Trophoblast cell (in vitro differentiated cells and primary cell): ENCODE measurements at regions not wholly inside any gene's neighbourhood (a gene's known extent, or its start where the extent isn't known, plus 50 kb on each side); places are given as distances from the start of the nearest gene placed in this dataset.

ENCODE experiments used
- DNase-seq, 2 donors: peaks; one replicate each; pipeline ENCODE4 v3.0.0-alpha.2; 2016
- H2AFZ ChIP-seq: 2 replicates; pipeline ENCODE4 v1.6.1; 2013; ENCODE audit warnings: low read length, moderate library complexity, mild to moderate bottlenecking; ENCODE audit not compliant: insufficient read depth, poor library complexity
- H2AK5ac ChIP-seq: 2 replicates; pipeline ENCODE4 v1.6.1; 2013; ENCODE audit warnings: mild to moderate bottlenecking, low read length
- H2BK120ac ChIP-seq: 2 replicates; pipeline ENCODE4 v1.6.1; 2013; ENCODE audit warnings: low read length, mild to moderate bottlenecking, moderate library complexity; ENCODE audit not compliant: insufficient read depth, poor library complexity
- H2BK12ac ChIP-seq: 2 replicates; pipeline ENCODE4 v1.6.1; 2013; ENCODE audit warnings: mild to moderate bottlenecking, low read length, moderate library complexity
- H2BK5ac ChIP-seq: 2 replicates; pipeline ENCODE4 v1.6.1; 2013; ENCODE audit warnings: low read length, low read depth, moderate library complexity, mild to moderate bottlenecking; ENCODE audit not compliant: poor library complexity
- H3K14ac ChIP-seq: 2 replicates; pipeline ENCODE4 v1.6.1; 2013; ENCODE audit warnings: mild to moderate bottlenecking, low read length
- H3K18ac ChIP-seq: 2 replicates; pipeline ENCODE4 v1.6.1; 2013; ENCODE audit warnings: mild to moderate bottlenecking, low read length
- H3K23ac ChIP-seq: 2 replicates; pipeline ENCODE4 v1.6.1; 2013; ENCODE audit warnings: low read length
- H3K27ac ChIP-seq: 2 replicates; pipeline ENCODE4 v1.5.1; 2013; ENCODE audit warnings: low read depth, mild to moderate bottlenecking, inconsistent platforms, low read length, moderate library complexity
- H3K27me3 ChIP-seq: 2 replicates; pipeline ENCODE4 v1.6.1; 2013; ENCODE audit warnings: inconsistent platforms, mild to moderate bottlenecking, low read length, moderate library complexity; ENCODE audit not compliant: insufficient read depth
- H3K36me3 ChIP-seq, 2 experiments: 1 replicate in 1 of 2; 2 replicates in 1 of 2; pipeline ENCODE4 v1.6.1; 2013; ENCODE audit warnings: low read length in 2 of 2, mild to moderate bottlenecking in 2 of 2, moderate library complexity in 1 of 2; ENCODE audit not compliant: insufficient read depth in 2 of 2, control insufficient read depth in 1 of 2
- H3K4ac ChIP-seq: 2 replicates; pipeline ENCODE4 v1.6.1; 2013; ENCODE audit warnings: low read depth, mild to moderate bottlenecking, low read length, moderate library complexity
- H3K4me1 ChIP-seq, 2 experiments: 1 replicate in 1 of 2; 2 replicates in 1 of 2; pipeline ENCODE4 v1.6.1; 2013; ENCODE audit warnings: low read length in 2 of 2, mild to moderate bottlenecking in 2 of 2, moderate library complexity in 1 of 2; ENCODE audit not compliant: insufficient read depth in 2 of 2, control insufficient read depth in 1 of 2
- H3K4me2 ChIP-seq: 2 replicates; pipeline ENCODE4 v1.6.1; 2013; ENCODE audit warnings: inconsistent platforms, mild to moderate bottlenecking, low read length, moderate library complexity
- H3K4me3 ChIP-seq: 2 replicates; pipeline ENCODE4 v1.5.1; 2013; ENCODE audit warnings: mild to moderate bottlenecking, low read depth, low read length, inconsistent platforms
- H3K79me1 ChIP-seq: one replicate; pipeline ENCODE4 v1.6.1; 2013; ENCODE audit warnings: low read length
- H3K79me2 ChIP-seq: 2 replicates; pipeline ENCODE4 v1.6.1; 2013; ENCODE audit warnings: low read length, mild to moderate bottlenecking; ENCODE audit not compliant: control insufficient read depth, insufficient read depth, poor library complexity
- H3K9ac ChIP-seq: 2 replicates; pipeline ENCODE4 v1.6.1; 2013; ENCODE audit warnings: mild to moderate bottlenecking, low read length
- H3K9me3 ChIP-seq: 2 replicates; pipeline ENCODE4 v1.6.1; 2013; ENCODE audit warnings: low read depth, mild to moderate bottlenecking, control low read depth, inconsistent platforms, low read length; ENCODE audit not compliant: insufficient read depth
- H4K12ac ChIP-seq: 2 replicates; pipeline ENCODE4 v1.6.1; 2013; ENCODE audit warnings: low read depth, mild to moderate bottlenecking, low read length, moderate library complexity
- H4K8ac ChIP-seq: 2 replicates; pipeline ENCODE4 v1.6.1; 2013; ENCODE audit warnings: low read depth, mild to moderate bottlenecking, low read length, moderate library complexity
- H4K91ac ChIP-seq: one replicate; pipeline ENCODE4 v1.6.1; 2013; ENCODE audit warnings: low read depth, mild to moderate bottlenecking, low read length, moderate library complexity
- WGBS: extraction: QIAGEN DNeasy Blood & Tissue Kit; methylation state at CpG from one replicate; pipeline ENCODE4 v1.1.7; 2013; ENCODE audit warnings: missing lambda C conversion rate; ENCODE audit not compliant: insufficient read length, insufficient coverage; ENCODE audit errors: extremely low coverage; 5-methylcytosine and 5-hydroxymethylcytosine counted together

GRCh38 chr16:89043636-89044417 lies 49.8 kb upstream of the ACSF3 start:
- no peaks in the 10 kb centered on the region for H3K79me2 ChIP-seq
- no peak overlapping the region for H3K18ac ChIP-seq
- H2AK5ac ChIP-seq: no peak overlapping the region
- H3K14ac ChIP-seq: no peak overlapping the region
- no peak overlapping the region for H4K8ac ChIP-seq
- H2AFZ ChIP-seq: no peak overlapping the region
- no peak overlapping the region for H2BK120ac ChIP-seq
- H3K36me3 ChIP-seq: no peaks in the 10 kb centered on the region
- H2BK12ac ChIP-seq: no peak overlapping the region
- no peak for DNase-seq
- H4K12ac ChIP-seq: no peak overlapping the region
- no peak overlapping the region for H3K4me3 ChIP-seq
- no peaks in the 10 kb centered on the region for H3K27me3 ChIP-seq
- no peak overlapping the region for H3K23ac ChIP-seq
- H3K79me1 ChIP-seq: no peaks in the 10 kb centered on the region
- H3K4ac ChIP-seq: no peak overlapping the region
- no peak overlapping the region for H3K27ac ChIP-seq
- no peak overlapping the region for H4K91ac ChIP-seq
- H3K9me3 ChIP-seq: peaks cover 3% of the 10 kb centered on the region
- H2BK5ac ChIP-seq: no peak overlapping the region
- H3K4me2 ChIP-seq: no peak overlapping the region
- H3K4me1 ChIP-seq: no peaks in the 10 kb centered on the region
- WGBS: no CpG with 5 or more reads among the region's 17 CpGs
- no peak overlapping the region for H3K9ac ChIP-seq
